Osteocyte (in vitro differentiated cells): ENCODE measurements at regions not wholly inside any gene's neighbourhood (a gene's known extent, or its start where the extent isn't known, plus 50 kb on each side); places are given as distances from the start of the nearest gene placed in this dataset.

Experiments used
- DNase-seq: peaks from one replicate; pipeline ENCODE4 v3.0.0; 2021; ENCODE audit warnings: mixed read lengths; ENCODE audit not compliant: unreplicated experiment; ENCODE audit errors: extremely low spot score
- H3K27ac Mint-ChIP-seq: one replicate; pipeline ENCODE4 v1.8.0; 2021; ENCODE audit warnings: mild to moderate bottlenecking, mixed read lengths; ENCODE audit not compliant: unreplicated experiment
- H3K27me3 Mint-ChIP-seq: one replicate; pipeline ENCODE4 v1.8.0; 2021; ENCODE audit warnings: mixed read lengths; ENCODE audit not compliant: unreplicated experiment
- H3K36me3 Mint-ChIP-seq: one replicate; pipeline ENCODE4 v1.8.0; 2021; ENCODE audit warnings: mixed read lengths; ENCODE audit not compliant: unreplicated experiment
- H3K4me1 Mint-ChIP-seq: one replicate; pipeline ENCODE4 v1.8.0; 2021; ENCODE audit warnings: mixed read lengths; ENCODE audit not compliant: unreplicated experiment
- H3K4me3 Mint-ChIP-seq: one replicate; pipeline ENCODE4 v1.8.0; 2021; ENCODE audit warnings: mild to moderate bottlenecking, moderate library complexity, mixed read lengths; ENCODE audit not compliant: unreplicated experiment
- H3K9me3 Mint-ChIP-seq: one replicate; pipeline ENCODE4 v1.8.0; 2021; ENCODE audit warnings: mixed read lengths; ENCODE audit not compliant: unreplicated experiment
- TF ChIP-seq, protein P1 (sequence below): fragments of 200-600 bp; sonication (generic); IDR thresholded peaks from 2 replicates; pipeline ENCODE4 v1.5.0; 2021; ENCODE audit warnings: antibody characterized with exemption, mild to moderate bottlenecking, moderate library complexity

DNA sequence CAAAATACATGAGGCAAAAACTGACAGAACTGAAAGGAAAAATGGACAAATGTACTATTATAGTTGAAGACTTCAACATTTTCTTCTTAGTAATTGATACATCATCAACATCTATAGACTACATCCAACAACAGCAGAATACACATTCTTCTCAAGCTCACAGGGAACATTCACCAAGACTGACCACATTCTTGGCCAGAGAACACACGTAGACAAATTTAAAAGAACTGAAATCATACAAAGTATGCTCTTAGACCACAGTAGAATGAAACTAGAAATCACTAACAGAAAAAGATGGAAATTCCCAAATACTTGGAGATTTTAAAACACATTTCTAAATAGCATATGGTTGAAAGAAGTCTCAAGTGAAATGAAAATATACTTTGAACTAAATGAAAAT lies 55.1 kb upstream of the NSMCE3 start:
- H3K27ac Mint-ChIP-seq, result no peak overlapping the region
- H3K4me3 Mint-ChIP-seq, result no peak overlapping the region
- H3K27me3 Mint-ChIP-seq, result peaks cover 8% of the 10 kb centered on the region
- H3K9me3 Mint-ChIP-seq, result peaks cover 11% of the 10 kb centered on the region
- TF ChIP-seq, protein P1, sequence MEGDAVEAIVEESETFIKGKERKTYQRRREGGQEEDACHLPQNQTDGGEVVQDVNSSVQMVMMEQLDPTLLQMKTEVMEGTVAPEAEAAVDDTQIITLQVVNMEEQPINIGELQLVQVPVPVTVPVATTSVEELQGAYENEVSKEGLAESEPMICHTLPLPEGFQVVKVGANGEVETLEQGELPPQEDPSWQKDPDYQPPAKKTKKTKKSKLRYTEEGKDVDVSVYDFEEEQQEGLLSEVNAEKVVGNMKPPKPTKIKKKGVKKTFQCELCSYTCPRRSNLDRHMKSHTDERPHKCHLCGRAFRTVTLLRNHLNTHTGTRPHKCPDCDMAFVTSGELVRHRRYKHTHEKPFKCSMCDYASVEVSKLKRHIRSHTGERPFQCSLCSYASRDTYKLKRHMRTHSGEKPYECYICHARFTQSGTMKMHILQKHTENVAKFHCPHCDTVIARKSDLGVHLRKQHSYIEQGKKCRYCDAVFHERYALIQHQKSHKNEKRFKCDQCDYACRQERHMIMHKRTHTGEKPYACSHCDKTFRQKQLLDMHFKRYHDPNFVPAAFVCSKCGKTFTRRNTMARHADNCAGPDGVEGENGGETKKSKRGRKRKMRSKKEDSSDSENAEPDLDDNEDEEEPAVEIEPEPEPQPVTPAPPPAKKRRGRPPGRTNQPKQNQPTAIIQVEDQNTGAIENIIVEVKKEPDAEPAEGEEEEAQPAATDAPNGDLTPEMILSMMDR, result no peak
- no peaks in the 10 kb centered on the region for H3K36me3 Mint-ChIP-seq
- no peak for DNase-seq
- no peaks in the 10 kb centered on the region for H3K4me1 Mint-ChIP-seq

DNA sequence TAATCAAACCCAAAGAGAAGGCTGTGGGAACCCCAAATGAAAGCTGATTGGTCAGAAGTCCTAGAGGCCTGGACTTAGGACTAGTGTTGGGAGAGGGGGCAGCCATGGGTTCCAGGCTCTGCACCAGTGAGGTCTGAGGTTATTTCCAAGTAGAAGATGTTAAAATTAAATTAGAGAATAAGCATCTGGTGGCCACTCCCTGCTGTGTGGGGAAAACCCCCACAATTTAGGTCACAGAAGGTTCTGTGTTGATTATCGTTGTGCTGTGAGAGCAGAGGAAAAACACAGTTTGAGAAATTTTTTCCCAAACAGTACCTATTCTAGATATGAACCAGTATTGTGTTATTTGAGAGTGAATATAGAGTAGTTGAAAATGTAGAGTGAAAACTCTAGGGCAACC lies 53.9 kb upstream of the NSMCE3 start:
- TF ChIP-seq, protein P1, result no peak
- no peak for DNase-seq
- peaks cover 11% of the 10 kb centered on the region for H3K9me3 Mint-ChIP-seq
- no peaks in the 10 kb centered on the region for H3K4me1 Mint-ChIP-seq
- no peaks in the 10 kb centered on the region for H3K36me3 Mint-ChIP-seq
- no peak overlapping the region for H3K4me3 Mint-ChIP-seq
- H3K27me3 Mint-ChIP-seq, result peaks cover 8% of the 10 kb centered on the region
- H3K27ac Mint-ChIP-seq, result no peak overlapping the region

DNA sequence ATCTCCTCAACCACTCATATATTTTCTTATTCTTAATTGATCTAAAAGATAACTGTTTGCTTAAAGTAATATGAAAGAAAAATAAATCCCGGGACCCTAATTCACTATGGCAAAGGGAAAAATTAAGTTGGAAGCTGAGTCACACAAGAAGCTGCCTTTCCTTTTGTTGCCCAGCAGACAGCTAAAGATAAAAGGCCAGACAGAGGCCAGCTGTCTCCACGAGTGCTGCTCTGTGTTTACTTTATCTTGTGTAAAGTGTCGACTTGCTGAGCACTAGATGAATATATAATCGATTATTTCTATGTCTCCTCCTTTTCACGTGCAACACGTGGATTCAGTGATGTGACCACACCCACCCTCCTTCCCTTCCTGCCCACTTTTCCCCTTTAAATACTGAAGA lies 52.8 kb upstream of the NSMCE3 start:
- H3K9me3 Mint-ChIP-seq, result peaks cover 11% of the 10 kb centered on the region
- no peaks in the 10 kb centered on the region for H3K36me3 Mint-ChIP-seq
- H3K4me1 Mint-ChIP-seq, result no peaks in the 10 kb centered on the region
- no peak overlapping the region for H3K4me3 Mint-ChIP-seq
- no peak overlapping the region for H3K27ac Mint-ChIP-seq
- H3K27me3 Mint-ChIP-seq, result peaks cover 8% of the 10 kb centered on the region
- DNase-seq, result no peak
- TF ChIP-seq, protein P1, result no peak

DNA sequence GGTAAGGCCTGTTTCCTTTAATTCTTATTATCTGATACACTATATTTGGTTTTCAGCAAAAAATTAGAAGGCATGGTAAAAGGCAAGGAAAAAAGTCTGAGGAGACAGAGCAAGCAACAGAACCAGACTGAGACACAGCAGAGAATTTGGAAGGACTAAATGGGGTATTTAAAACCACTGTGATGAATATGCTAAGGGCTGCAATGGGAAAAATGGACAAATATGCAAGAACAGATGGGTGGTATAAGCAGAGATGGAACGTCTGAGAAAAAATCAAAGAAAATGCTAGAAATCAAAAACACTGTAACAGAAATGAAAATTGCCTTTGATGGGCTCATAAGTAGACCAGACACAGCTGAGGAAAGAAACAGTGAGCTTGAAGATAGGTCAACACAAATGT lies 50.8 kb upstream of the NSMCE3 start:
- TF ChIP-seq, protein P1, result no peak
- no peak for DNase-seq
- H3K36me3 Mint-ChIP-seq, result no peaks in the 10 kb centered on the region
- H3K4me1 Mint-ChIP-seq, result no peaks in the 10 kb centered on the region
- no peak overlapping the region for H3K4me3 Mint-ChIP-seq
- H3K27me3 Mint-ChIP-seq, result peaks cover 5% of the 10 kb centered on the region
- H3K27ac Mint-ChIP-seq, result no peak overlapping the region
- H3K9me3 Mint-ChIP-seq, result peaks cover 3% of the 10 kb centered on the region

DNA sequence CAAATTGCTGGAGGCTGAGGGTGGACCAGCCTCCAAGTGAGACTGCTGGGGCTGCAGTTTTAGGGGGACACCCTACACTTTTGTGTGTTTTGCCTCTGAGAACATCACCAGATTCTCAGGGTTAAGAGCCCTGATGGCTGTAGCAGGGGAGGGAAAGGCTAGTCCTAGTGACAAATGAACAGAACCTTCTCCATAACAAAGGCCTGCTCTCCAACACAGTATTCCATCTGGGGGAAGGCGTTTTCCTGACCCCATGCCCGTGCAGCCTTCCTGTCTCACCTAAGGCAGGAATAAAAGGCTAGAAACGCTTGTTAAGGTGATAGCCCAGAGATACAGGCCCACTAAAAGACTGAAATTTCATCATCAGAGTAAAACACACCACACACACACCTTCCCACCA lies 50.2 kb upstream of the NSMCE3 start:
- Mint-ChIP-seq H3K36me3 (no peaks in the 10 kb centered on the region), H3K4me1 (no peaks in the 10 kb centered on the region), H3K4me3 (no peak overlapping the region), H3K9me3 (no peaks in the 10 kb centered on the region), H3K27ac (no peak overlapping the region), H3K27me3 (peaks cover 5% of the 10 kb centered on the region)
- TF ChIP-seq, protein P1, result no peak
- DNase-seq, result no peak
